COR-L47 (cell line): ENCODE measurements at regions not wholly inside any gene's neighbourhood (a gene's known extent, or its start where the extent isn't known, plus 50 kb on each side); places are given as distances from the start of the nearest gene placed in this dataset.
"Not testable (repeated sequence)": the region's sequence is repeated elsewhere in the genome, so short reads cannot be mapped to it uniquely, and the experiment has no call there.

Experiments used
- DNase-seq: peaks from one replicate; lab custom pipeline; 2025; lab: John Stamatoyannopoulos, UW

- DNase-seq: no peak
Observed at GRCh38 chr2:122545821-122546220, 790.4 kb downstream of the TSN start.

- DNase-seq: no peak
Observed at GRCh38 chr2:122562775-122563174, 807.3 kb downstream of the TSN start.

GRCh38 chr2:122563781-122564180 is 808.3 kb downstream of the TSN start:
- no peak for DNase-seq

- DNase-seq: no peak
Observed at GRCh38 chr2:122564843-122565242, 809.4 kb downstream of the TSN start.

GRCh38 chr2:122565364-122565763 is 809.9 kb downstream of the TSN start:
- no peak for DNase-seq

GRCh38 chr2:122570641-122571040 is 815.2 kb downstream of the TSN start:
- no peak for DNase-seq

GRCh38 chr2:122571471-122571870 is 816.0 kb downstream of the TSN start:
- DNase-seq: not testable (repeated sequence)

GRCh38 chr2:122575076-122575475 is 819.6 kb downstream of the TSN start:
- DNase-seq: no peak

GRCh38 chr2:122583159-122583917 is 827.9 kb downstream of the TSN start:
- no peak for DNase-seq

GRCh38 chr2:122590524-122590923 is 835.1 kb downstream of the TSN start:
- no peak for DNase-seq

- no peak for DNase-seq
Observed at GRCh38 chr2:122595065-122595464, 839.6 kb downstream of the TSN start.

GRCh38 chr2:122596598-122596997 is 841.1 kb downstream of the TSN start:
- DNase-seq: no peak

- no peak for DNase-seq
Observed at GRCh38 chr2:122598784-122599183, 843.3 kb downstream of the TSN start.

GRCh38 chr2:122610948-122611609 is 855.6 kb downstream of the TSN start:
- DNase-seq: no peak

GRCh38 chr2:122622934-122623333 is 867.5 kb downstream of the TSN start:
- DNase-seq: no peak

- DNase-seq: no peak
Observed at GRCh38 chr2:122627388-122627787, 871.9 kb downstream of the TSN start.

GRCh38 chr2:122634256-122634655 is 878.8 kb downstream of the TSN start:
- no peak for DNase-seq

- DNase-seq: no peak
Observed at GRCh38 chr2:122634920-122635319, 879.5 kb downstream of the TSN start.

GRCh38 chr2:122635686-122636085 is 880.2 kb downstream of the TSN start:
- DNase-seq: no peak

- no peak for DNase-seq
Observed at GRCh38 chr2:122636097-122636496, 880.6 kb downstream of the TSN start.

- no peak for DNase-seq
Observed at GRCh38 chr2:122639176-122639575, 883.7 kb downstream of the TSN start.

GRCh38 chr2:122639711-122640110 is 884.3 kb downstream of the TSN start:
- DNase-seq: no peak

- DNase-seq: peak; percentile 99
Observed at GRCh38 chr2:122643725-122644329, 888.4 kb downstream of the TSN start.
